ES-I3 (cell line): ENCODE measurements at regions not wholly inside any gene's neighbourhood (a gene's known extent, or its start where the extent isn't known, plus 50 kb on each side); places are given as distances from the start of the nearest gene placed in this dataset.

Experiments
- H3K36me3 ChIP-seq: 2 replicates; pipeline ENCODE4 v1.6.1; 2013; ENCODE audit warnings: mild to moderate bottlenecking, low read length, control low read depth, moderate library complexity; ENCODE audit not compliant: insufficient read depth
- H3K4me1 ChIP-seq: 2 replicates; pipeline ENCODE4 v1.6.1; 2013; ENCODE audit warnings: mild to moderate bottlenecking, control low read depth, low read length; ENCODE audit not compliant: insufficient read depth
- H3K9ac ChIP-seq: 2 replicates; pipeline ENCODE4 v1.6.1; 2013; ENCODE audit warnings: low read depth, mild to moderate bottlenecking, low read length, moderate library complexity
- H3K9me3 ChIP-seq: 2 replicates; pipeline ENCODE4 v1.6.1; 2013; ENCODE audit warnings: mild to moderate bottlenecking, low read length, moderate library complexity; ENCODE audit not compliant: control insufficient read depth, insufficient read depth

DNA sequence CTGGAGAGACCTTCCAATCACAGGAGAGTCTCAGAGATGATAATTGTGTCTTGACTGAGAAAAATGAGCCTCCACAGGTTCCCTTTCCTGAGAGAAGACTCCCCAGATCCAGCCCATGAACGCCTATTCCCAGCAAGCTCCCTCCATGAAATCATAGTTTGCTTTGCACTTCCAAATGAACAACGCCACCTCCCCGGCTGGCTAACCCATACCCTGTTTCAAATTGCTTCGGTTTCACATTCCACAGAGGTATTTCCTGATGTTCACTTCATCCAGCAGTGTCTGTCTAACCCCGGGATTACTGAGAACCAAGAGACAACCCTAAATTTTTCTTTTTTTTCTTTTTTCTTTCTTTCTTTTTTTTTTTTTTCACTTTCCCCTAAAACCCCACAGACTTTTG lies 124.1 kb upstream of the RFLNA start:
- no peak overlapping the region for H3K9ac ChIP-seq
- H3K4me1 ChIP-seq: no peaks in the 10 kb centered on the region
- H3K36me3 ChIP-seq: no peaks in the 10 kb centered on the region
- peaks cover 21% of the 10 kb centered on the region for H3K9me3 ChIP-seq

DNA sequence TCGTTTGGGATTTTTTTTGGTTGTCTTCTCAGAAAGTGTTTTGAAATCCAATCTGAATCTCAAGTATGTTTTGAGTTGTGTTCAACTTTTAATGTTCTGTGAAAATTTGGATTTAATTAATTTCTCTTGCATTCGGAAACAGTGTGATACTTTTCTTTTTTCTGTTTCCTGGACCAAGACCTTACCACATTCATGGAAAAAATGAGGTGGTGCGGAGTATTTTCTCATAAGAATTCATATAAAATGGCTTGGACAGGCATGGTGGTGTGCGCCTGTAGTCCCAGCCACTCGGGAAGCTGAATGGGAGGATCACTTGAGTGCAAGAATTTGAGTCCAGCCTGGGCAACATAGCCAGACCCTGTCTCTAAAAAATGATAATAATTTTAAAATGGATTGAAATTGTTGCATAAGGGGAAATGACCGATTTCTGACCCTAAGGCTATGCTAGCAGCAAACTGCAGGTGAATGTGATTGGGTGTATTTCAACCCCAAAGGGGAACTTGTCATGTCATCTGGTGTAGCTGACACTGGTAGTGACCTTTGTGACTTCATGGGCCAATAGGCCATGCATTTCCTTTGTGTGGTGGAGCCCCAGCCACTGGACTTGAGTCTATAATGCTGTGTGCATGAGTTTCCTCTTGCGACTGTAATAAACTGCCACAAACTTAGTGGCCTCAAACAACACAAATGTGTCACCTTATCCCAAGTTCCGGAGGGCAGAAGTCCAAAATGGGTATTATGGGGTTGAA lies 123.5 kb upstream of the RFLNA start:
- no peaks in the 10 kb centered on the region for H3K36me3 ChIP-seq
- no peak overlapping the region for H3K9ac ChIP-seq
- no peaks in the 10 kb centered on the region for H3K4me1 ChIP-seq
- peaks cover 17% of the 10 kb centered on the region for H3K9me3 ChIP-seq

DNA sequence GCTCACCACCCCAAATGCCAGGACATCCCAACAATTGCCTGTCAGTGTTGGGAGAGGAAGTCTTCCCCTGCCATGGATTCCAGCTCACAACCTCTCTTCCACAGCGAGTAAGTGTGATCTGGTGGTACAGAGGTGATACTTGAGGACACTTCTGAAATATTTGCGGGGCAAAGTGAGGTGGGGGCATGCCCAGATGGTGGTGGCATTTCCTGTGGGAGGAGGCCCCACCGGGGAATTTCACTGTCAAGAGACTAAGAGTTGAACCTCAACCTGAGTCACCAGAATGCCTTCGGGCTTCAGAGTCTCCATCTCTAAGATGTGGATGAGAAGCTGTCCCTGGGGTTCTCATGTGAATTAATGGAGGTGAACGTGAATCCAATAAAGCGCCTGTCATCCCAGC lies 122.3 kb upstream of the RFLNA start:
- Histone ChIP-seq H3K36me3 (no peaks in the 10 kb centered on the region), H3K4me1 (peaks cover 6% of the 10 kb centered on the region), H3K9ac (no peak overlapping the region), H3K9me3 (peaks cover 17% of the 10 kb centered on the region)

DNA sequence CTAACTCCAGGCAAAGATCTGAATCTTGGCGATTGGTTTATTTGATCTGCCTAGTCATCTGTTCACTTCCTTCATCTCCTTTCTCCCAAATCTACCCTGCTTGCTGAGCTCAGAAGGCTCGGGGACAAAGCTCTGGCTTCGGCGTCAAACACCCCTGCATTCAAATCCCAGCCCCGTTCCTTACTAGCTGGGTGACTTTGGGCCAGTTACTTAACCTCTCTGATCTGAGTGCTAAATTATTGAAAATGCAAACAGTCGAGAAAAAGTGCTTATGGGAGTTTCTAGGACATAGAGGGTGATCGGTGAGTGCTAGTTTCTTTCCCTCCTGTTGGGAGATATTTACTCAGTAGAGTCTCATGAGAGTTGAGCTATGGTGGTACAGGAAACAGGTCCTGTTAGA lies 121.2 kb upstream of the RFLNA start:
- H3K36me3 ChIP-seq: no peaks in the 10 kb centered on the region
- no peak overlapping the region for H3K9ac ChIP-seq
- H3K4me1 ChIP-seq: peaks cover 7% of the 10 kb centered on the region
- peaks cover 13% of the 10 kb centered on the region for H3K9me3 ChIP-seq

DNA sequence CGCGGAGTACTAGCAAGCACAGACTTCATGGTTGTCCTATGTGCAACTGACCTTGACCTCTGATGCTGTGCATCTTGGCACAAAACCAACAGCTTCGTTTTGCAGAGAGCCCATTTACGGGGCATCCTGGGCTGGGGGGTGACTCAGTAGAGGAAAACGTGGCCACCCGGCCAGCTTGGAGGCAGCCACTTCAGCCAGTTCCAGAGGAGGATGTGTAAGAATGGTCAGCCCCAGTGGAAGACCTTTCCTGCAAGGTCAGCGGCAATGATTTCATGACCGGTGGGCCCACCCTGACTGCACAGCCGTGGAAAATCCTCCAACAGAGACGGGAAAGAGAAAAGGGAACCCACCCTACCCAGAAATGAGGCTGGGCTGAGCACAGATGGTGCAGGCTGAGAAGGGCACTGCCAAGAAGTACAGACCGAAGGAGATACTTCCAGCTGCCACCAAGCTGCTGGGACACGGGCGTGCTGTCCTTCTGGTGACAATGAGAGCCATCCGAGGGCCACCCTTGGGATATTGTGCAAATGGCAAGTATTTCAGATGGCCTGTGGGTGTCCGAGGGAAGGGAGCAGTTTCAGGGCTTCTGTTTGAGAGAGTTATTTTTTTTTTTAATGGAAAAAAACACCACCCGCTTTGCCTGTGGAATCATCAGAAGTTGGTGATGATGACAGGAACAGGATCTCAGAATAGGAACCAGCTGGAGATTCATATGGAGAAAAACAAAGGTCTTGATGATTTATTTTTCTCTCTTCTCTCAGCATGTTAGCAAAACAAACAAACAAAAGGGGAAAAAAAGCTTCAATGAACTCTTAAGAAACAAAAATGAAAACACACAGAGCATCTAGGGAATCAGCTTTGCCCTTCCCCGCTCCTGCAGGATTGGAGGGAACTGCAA lies 120.2 kb upstream of the RFLNA start:
- no peaks in the 10 kb centered on the region for H3K36me3 ChIP-seq
- H3K9ac ChIP-seq: no peak overlapping the region
- H3K9me3 ChIP-seq: peaks cover 9% of the 10 kb centered on the region
- H3K4me1 ChIP-seq: peaks cover 7% of the 10 kb centered on the region

DNA sequence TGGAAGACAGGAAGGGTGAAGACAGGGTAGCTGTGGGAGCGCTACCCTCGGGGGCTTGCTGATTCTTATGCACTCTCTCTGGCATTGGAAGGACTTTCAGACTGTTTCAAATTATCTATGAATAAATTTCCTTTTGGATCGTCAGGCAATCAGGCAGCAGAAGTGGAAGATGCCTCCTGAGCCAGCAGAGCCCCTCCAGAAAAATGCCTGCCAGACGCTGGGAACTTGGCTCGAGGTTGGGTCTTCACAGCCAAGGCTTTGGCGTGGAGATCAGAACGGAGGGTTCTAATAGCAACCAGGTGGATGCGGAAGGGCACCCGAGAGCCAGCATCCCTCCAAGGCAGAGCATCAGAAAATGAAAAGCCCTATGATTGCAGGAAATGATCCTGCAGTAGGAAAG lies 119.2 kb upstream of the RFLNA start:
- peaks cover under 1% of the 10 kb centered on the region; the same call in 1 of the 2 replicates for H3K9me3 ChIP-seq
- no peak overlapping the region for H3K9ac ChIP-seq
- no peaks in the 10 kb centered on the region for H3K36me3 ChIP-seq
- peaks cover 7% of the 10 kb centered on the region for H3K4me1 ChIP-seq

DNA sequence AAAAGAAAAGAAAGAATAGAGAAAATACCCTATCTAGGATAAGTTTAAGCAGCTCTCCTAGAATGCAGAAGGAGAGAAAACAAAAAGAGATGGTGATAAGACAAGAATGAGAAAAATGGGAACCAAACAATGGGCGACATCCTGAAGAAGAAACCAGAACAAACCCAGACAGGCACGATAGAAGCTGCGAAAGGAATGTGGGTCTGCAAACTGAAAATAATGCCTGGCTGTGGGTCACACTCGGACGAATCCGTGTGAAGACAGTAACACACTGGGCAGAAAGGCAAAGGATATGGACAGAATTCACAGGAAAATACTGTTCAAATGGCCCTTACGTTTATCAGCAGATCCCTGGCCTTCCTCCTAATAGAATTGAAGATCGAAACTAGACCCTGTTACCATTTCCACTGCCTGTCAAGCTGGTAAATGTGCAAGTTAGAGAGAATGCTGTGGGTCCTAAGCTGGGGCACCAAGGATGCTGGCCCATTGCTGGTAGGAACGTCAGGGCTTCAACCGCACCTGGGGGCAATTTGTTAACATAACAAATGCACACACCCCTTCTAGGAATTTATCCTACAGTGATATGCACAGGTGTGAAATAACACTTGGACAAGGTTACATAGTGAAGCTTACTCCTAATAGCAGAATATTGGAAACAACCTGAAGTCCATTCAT lies 117.5 kb upstream of the RFLNA start:
- H3K9me3 ChIP-seq: no peaks in the 10 kb centered on the region
- H3K4me1 ChIP-seq: peaks cover 7% of the 10 kb centered on the region
- H3K9ac ChIP-seq: no peak overlapping the region
- no peaks in the 10 kb centered on the region for H3K36me3 ChIP-seq

DNA sequence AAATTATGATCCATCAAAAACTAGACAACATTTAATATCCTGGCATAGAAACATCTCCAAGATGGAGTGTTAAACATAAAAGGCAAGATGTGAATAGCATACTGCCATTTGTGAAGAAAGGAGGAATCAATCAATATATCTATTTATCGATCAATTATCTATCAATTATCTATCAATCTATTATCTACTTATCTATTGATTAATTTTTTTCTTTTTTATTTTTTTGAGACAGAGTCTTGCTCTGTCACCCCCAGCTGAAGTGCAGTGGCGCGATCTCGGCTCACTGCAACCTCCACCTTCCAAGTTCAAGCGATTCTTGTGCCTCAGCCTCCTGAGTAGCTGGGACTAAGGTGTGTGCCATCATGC lies 117.0 kb upstream of the RFLNA start:
- Histone ChIP-seq H3K9me3 (no peaks in the 10 kb centered on the region), H3K36me3 (no peaks in the 10 kb centered on the region), H3K9ac (no peak overlapping the region), H3K4me1 (peaks cover 7% of the 10 kb centered on the region)

DNA sequence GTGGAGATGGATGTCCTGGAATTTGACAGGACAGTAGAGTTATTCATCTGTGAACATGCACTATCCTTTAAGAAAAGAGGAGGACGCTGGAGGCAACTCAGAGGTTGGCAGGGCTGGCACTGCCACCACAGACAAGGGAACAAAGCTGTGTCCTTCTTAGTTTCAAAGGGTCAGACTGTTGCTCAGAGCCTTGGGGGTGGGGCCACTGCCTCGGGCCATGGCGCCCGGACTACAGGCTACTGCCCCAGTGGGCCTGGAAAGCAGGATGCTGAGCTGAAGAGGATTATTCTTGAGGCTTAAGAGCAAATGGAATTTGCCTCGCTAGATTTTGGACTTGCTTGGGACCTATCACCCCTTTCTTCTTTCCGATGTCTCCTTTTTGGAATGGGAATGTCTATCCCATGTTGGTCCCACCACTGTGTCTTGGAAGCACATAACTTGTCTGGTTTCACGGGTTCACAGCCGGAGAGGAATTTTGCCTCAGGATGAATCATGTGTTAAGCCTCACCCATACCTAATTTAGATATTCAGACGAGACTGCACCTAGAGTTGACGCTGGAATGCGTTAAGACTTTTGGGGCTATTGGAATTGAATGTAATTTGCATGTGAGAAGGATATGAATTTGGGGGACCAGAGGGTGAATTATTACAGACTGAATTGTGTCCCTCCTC lies 114.8 kb upstream of the RFLNA start:
- Histone ChIP-seq H3K36me3 (no peaks in the 10 kb centered on the region), H3K4me1 (peaks cover 7% of the 10 kb centered on the region), H3K9me3 (no peaks in the 10 kb centered on the region), H3K9ac (no peak overlapping the region)

DNA sequence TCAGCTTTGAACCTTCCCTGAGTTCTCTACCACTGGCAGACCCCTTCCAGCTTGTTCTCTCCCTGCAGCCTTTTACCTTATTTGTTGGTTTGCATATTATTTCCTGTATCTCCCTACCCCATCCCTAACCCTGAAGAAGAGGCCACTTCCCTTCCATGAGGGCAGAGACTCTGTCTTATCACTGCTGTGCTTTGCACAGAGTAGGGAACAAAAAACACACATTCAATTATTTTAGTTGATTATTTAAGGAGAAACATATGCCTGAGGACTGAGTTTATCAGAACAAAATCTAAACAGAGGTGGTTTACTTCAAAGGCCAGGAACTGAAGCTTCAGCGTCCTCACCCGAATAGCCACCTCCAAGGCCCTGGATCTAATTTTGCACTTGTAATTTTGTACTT lies 111.7 kb upstream of the RFLNA start:
- H3K9ac ChIP-seq: no peak overlapping the region
- H3K36me3 ChIP-seq: no peaks in the 10 kb centered on the region
- peaks cover 6% of the 10 kb centered on the region for H3K4me1 ChIP-seq
- H3K9me3 ChIP-seq: no peaks in the 10 kb centered on the region

DNA sequence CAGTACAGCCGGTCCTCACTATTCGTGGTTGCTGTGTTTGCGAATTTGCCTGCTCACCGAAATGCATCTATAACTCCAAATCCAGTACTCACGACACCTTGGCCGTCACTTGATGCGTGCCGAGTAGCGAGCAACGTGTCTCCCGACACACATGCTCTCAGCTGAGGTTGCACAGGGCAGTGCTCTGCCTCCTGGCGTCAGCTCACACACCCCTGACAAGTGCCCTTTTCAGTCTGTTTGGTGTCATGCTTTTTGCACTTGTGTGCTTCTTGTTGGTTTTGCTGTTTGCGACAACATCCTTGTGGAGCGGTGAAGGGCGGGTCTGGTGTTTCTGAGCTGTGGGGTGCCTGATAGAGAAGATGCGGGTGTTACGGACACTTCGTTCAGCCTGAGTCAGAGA lies 110.4 kb upstream of the RFLNA start:
- no peaks in the 10 kb centered on the region; the same call in 1 of the 2 replicates for H3K36me3 ChIP-seq
- H3K9me3 ChIP-seq: no peaks in the 10 kb centered on the region
- H3K4me1 ChIP-seq: peaks cover 14% of the 10 kb centered on the region
- H3K9ac ChIP-seq: no peak overlapping the region

DNA sequence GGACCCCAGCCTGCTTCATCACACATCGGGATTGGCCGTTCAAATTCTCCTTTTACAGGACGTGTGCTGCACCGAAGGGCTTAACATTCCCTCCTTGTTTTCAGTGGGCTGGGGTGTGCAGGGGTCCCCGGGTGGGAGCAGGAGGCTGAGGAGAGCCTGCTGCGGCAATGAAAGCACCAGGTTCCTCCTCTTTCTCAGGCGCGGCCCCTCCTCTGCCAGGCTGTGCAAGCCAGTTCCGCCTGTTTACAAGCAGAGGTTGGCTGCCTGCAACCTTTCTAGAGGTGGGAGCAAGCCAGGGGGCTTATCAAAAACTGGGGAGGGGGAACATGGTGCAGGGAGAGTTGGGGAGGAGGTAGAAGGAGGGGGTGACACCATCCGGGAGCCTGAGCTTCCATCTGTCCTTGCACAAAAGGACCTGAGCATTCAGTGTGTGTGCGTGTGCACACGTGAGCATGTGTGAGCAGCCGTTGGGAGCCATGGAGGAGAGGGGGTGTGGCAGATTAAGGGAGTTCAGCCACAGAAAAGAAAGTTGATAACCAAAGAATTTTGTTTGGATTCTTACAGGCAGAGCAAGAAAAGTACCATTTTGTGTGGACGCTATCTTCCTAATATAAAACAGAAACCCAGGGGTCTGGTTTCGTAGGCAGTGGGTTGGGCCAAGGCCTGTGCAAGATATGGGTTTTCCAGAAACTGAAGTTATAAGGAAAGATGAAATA lies 108.8 kb upstream of the RFLNA start:
- Histone ChIP-seq H3K9me3 (no peaks in the 10 kb centered on the region), H3K9ac (no peak overlapping the region), H3K4me1 (peaks cover 14% of the 10 kb centered on the region), H3K36me3 (no peaks in the 10 kb centered on the region; the same call in 1 of the 2 replicates)

DNA sequence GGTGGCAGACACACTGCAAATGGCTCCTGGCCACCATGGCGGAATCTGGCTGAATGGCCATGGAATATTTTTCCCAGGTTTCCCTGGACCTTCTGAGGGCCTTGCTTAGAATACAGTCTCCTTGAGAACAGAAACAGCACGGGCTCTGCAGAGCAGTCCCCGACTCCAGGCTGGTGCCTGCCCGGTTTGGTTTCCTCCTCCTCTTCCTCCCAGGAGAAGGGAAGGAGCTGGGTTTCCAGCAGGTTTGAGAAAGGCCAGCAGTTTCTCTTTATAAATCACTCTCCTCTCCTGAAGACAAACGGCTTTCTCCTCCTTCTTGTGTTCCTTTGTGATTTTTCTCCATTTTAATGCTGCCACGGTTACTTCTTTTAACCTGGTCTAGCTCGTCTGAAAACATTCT lies 106.8 kb upstream of the RFLNA start:
- no peak overlapping the region for H3K9ac ChIP-seq
- H3K9me3 ChIP-seq: no peaks in the 10 kb centered on the region; the same call in 1 of the 2 replicates
- peaks cover 14% of the 10 kb centered on the region for H3K4me1 ChIP-seq
- H3K36me3 ChIP-seq: no peaks in the 10 kb centered on the region; the same call in 1 of the 2 replicates
